Left ventricle myocardium inferior (tissue), 1 donor: ENCODE measurements at regions not wholly inside any gene's neighbourhood (a gene's known extent, or its start where the extent isn't known, plus 50 kb on each side); places are given as distances from the start of the nearest gene placed in this dataset.
"Not testable (repeated sequence)": the region's sequence is repeated elsewhere in the genome, so short reads cannot be mapped to it uniquely, and the experiment has no call there.

ENCODE experiments used
- DNase-seq: peaks from one replicate; pipeline ENCODE4 v3.0.0-alpha.2; 2020
- H3K27ac ChIP-seq: fragments of 200-600 bp; replicated peaks from 2 replicates; pipeline ENCODE4 v1.8.0; 2021
- H3K27me3 ChIP-seq: fragments of 200-600 bp; 2 replicates; pipeline ENCODE4 v1.8.0; 2021; ENCODE audit warnings: low read depth
- H3K36me3 ChIP-seq: fragments of 200-600 bp; 2 replicates; pipeline ENCODE4 v1.8.0; 2021
- H3K4me1 ChIP-seq: fragments of 200-600 bp; 2 replicates; pipeline ENCODE4 v1.8.0; 2021
- H3K4me3 ChIP-seq: fragments of 200-600 bp; 2 replicates; pipeline ENCODE4 v1.8.0; 2021; ENCODE audit warnings: mild to moderate bottlenecking, moderate library complexity
- H3K9me3 ChIP-seq: fragments of 200-600 bp; replicated peaks from 2 replicates; pipeline ENCODE4 v1.8.0; 2021
- intact Hi-C: fragments of 100-400 bp; cut with micrococcal nuclease; formaldehyde crosslinking; loops from one replicate; pipeline ENCODE4 v1.11.0; 2022
- TF ChIP-seq, protein P1 (sequence below): fragments of 200-600 bp; IDR thresholded peaks from 2 replicates; pipeline ENCODE4 v1.8.0; 2021; ENCODE audit warnings: antibody characterized with exemption, mild to moderate bottlenecking, borderline replicate concordance
- donor health status: DM: no; HTN: yes; CAD: no; lungs with severe emphysema.

DNA sequence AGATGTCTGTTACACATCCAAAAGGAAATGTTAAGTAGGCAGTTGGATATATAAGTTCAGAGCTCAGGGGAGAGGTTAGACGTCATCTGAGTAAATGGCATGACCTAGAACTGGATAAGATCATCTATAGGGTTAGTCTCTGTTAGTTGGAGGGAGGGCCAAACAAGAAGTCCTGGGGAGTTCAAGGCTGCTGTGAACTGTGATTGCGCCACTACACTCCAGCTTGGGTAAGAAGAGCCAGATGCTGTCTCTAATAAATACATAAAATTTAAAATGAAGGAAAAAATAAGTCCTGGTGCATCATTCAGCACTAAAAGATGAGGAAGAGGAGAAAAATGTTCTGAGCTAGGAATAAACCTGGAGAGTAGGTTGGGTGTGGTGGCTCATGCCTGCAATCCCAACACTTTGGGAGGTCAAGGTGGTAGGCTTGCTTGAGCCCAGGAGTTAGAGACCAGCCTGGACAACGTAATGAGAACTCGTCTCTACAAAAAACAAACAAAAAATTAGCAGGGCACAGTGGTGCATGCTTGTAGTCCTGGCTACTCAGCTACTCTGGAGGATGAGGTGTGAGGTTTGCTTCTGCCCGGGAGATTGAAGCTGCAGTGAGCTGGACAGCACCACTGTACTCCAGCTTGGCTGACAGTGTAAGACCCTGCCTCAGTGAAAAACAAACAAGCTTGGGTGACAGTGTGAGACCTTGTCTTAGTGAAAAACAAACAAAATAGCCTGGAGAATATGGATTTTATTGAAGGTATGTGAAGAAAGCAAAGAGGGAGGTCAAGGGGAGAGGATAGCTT is 123.6 kb downstream of the ACTBL2 start:
- peaks cover 3% of the 10 kb centered on the region for H3K9me3 ChIP-seq
- TF ChIP-seq, protein P1, sequence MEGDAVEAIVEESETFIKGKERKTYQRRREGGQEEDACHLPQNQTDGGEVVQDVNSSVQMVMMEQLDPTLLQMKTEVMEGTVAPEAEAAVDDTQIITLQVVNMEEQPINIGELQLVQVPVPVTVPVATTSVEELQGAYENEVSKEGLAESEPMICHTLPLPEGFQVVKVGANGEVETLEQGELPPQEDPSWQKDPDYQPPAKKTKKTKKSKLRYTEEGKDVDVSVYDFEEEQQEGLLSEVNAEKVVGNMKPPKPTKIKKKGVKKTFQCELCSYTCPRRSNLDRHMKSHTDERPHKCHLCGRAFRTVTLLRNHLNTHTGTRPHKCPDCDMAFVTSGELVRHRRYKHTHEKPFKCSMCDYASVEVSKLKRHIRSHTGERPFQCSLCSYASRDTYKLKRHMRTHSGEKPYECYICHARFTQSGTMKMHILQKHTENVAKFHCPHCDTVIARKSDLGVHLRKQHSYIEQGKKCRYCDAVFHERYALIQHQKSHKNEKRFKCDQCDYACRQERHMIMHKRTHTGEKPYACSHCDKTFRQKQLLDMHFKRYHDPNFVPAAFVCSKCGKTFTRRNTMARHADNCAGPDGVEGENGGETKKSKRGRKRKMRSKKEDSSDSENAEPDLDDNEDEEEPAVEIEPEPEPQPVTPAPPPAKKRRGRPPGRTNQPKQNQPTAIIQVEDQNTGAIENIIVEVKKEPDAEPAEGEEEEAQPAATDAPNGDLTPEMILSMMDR = no peak
- no peaks in the 10 kb centered on the region for H3K27me3 ChIP-seq
- H3K36me3 ChIP-seq = no peaks in the 10 kb centered on the region
- H3K4me3 ChIP-seq = no peak overlapping the region
- H3K4me1 ChIP-seq = no peaks in the 10 kb centered on the region
- H3K27ac ChIP-seq = no peak overlapping the region
- intact Hi-C loops = no loop called here
- DNase-seq = no peak

DNA sequence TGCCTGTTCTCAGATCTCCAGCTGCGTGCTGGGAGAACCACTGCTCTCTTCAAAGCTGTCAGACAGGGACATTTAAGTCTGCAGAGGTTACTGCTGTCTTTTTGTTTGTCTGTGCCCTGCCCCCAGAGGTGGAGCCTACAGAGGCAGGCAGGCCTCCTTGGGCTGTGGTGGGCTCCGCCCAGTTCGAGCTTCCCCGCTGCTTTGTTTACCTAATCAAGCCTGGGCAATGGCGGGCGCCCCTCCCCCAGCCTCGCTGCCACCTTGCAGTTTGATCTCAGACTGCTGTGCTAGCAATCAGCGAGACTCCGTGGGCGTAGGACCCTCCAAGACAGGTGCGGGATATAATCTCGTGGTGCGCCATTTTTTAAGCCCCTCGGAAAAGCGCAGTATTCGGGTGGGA is 125.8 kb downstream of the ACTBL2 start:
- H3K4me3 ChIP-seq, DNase-seq, H3K9me3 ChIP-seq, intact Hi-C loops, H3K27ac ChIP-seq, H3K36me3 ChIP-seq, H3K27me3 ChIP-seq, H3K4me1 ChIP-seq: not testable (repeated sequence)

DNA sequence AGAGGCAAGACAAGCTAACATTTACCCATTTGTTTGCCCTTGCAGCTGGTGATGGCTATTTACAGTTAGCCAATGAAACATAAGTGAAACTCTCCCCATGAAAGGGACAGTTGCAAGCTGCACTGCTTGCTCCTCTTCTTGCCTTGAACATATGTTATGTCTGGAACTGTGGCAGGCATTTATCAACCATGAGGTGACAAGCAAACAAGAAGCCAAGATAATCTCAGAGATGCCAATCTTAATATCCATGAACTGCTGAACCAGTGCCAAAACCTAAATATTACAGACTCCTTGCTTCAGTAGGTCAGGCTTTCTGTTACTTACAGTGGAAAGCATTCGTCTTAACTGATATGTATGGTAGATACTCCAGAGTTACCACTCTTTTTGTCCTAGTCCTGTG is 133.4 kb downstream of the ACTBL2 start:
- H3K4me1 ChIP-seq = peaks cover 19% of the 10 kb centered on the region
- peak overlapping the region; percentile 40 for H3K27ac ChIP-seq
- no peaks in the 10 kb centered on the region for H3K36me3 ChIP-seq
- TF ChIP-seq, protein P1 = no peak
- no peaks in the 10 kb centered on the region for H3K27me3 ChIP-seq
- intact Hi-C loops = no loop called here
- peaks cover 9% of the 10 kb centered on the region for H3K9me3 ChIP-seq
- no peak for DNase-seq
- H3K4me3 ChIP-seq = no peak overlapping the region

DNA sequence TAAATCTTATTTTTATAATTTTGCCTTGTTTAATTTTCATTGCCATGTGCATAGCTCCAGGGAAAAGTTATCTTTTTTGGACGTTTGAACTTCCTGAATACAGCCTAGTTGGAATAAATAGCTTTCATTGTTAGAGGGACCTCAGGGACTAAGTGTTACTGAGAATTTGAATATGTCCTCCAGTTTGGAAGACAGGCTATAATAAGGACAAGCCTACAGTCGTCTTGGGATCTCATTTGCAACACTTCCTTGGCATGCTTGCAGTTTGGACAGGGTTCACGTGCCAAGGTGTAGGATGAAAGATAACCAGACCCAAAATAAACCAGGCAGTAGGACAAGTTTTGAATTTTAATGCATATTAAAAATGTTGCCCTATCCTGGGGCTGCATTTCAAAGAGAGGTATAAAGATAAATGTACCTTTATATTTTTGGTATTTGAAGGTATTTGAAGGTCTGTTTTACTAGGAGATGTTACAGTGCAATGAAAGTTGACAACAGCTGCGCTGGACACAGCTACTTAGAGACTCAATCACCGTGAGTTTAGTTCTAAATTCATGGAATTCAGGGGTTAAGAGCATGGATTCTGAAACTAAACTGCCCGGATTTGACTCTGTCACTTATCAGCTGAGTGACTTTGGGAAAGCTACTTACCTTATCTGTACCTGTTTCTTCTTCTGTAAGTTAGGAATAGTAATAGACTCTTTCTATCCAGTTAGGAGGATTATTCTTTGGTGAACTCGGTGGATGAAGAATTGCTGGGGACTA is 134.1 kb downstream of the ACTBL2 start:
- no peak overlapping the region for H3K4me3 ChIP-seq
- H3K27ac ChIP-seq = peak overlapping the region; percentile 40
- H3K4me1 ChIP-seq = peaks cover 19% of the 10 kb centered on the region
- H3K9me3 ChIP-seq = peaks cover 9% of the 10 kb centered on the region
- TF ChIP-seq, protein P1 = no peak
- peak; percentile 14 for DNase-seq
- no peaks in the 10 kb centered on the region for H3K27me3 ChIP-seq
- H3K36me3 ChIP-seq = no peaks in the 10 kb centered on the region
- intact Hi-C loops = no loop called here

DNA sequence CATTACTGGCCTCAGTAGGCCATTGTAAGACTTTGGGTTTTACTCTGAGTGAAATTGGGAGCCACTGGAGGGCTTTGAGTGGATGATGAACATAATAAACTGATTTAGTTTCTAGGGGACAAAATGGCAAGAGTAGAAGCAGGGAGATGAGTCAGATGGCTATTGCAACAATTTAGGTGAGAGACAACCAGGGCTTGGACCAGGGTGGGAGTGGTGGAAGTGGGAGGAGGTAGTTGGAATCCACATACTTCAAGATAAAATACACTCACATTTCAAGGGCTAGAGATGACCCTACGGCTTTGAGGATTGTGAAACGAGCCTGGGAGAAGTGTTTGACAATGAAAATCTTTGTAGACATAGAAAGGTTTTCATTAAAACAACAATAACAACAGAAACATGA is 136.3 kb downstream of the ACTBL2 start:
- Histone ChIP-seq H3K4me3 (no peak overlapping the region), H3K9me3 (peaks cover 9% of the 10 kb centered on the region), H3K27ac (no peak overlapping the region), H3K4me1 (peaks cover 19% of the 10 kb centered on the region), H3K27me3 (no peaks in the 10 kb centered on the region), H3K36me3 (no peaks in the 10 kb centered on the region)
- TF ChIP-seq, protein P1 = no peak
- intact Hi-C loops = no loop called here
- DNase-seq = no peak
